GM20000 (cell line): ENCODE measurements at regions not wholly inside any gene's neighbourhood (a gene's known extent, or its start where the extent isn't known, plus 50 kb on each side); places are given as distances from the start of the nearest gene placed in this dataset.
"Not testable (repeated sequence)": the region's sequence is repeated elsewhere in the genome, so short reads cannot be mapped to it uniquely, and the experiment has no call there.

Experiments
- DNase-seq: peaks from one replicate; pipeline ENCODE4 v3.0.0; 2012; ENCODE audit warnings: low spot score
- TF ChIP-seq, protein P1 (sequence below): IDR thresholded peaks from 2 replicates; pipeline ENCODE4 v1.5.1; 2012; ENCODE audit warnings: mild to moderate bottlenecking, control low read depth; ENCODE audit errors: extremely low read depth, missing control alignments

DNA sequence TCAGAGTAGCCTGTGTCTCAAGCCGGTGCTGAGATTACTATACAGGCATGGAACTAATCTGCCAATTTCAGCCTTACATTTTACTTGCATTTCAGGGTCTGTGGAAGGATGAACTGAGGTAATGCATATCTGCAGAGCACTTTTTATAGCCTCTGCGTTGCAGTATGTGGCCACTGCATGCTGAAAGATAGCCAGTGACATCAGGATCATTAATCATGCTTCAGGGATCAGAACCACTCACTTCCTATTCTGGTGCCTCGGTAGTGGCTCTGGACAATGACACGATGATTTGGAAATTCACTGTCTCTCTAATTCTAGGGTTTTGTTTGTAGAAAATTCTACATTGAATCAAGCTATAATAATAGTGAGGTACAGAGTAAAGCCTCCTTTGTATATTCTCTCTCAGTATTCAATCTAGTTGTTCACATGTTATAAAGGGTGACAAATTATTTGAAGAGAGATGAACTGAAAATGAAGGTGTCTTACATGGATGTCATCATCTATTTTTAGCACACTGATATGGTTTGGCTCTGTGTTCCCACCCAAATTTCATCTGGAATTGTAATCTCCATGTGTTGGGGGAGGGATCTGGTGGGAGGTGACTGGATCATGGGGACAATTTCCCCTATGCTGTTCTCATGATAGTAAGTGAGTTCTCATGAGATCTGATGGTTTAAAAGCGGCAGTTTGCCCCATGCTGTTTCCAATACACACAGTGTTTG is 554.3 kb upstream of the MIS18BP1 start:
- no peak for DNase-seq
- TF ChIP-seq, protein P1, sequence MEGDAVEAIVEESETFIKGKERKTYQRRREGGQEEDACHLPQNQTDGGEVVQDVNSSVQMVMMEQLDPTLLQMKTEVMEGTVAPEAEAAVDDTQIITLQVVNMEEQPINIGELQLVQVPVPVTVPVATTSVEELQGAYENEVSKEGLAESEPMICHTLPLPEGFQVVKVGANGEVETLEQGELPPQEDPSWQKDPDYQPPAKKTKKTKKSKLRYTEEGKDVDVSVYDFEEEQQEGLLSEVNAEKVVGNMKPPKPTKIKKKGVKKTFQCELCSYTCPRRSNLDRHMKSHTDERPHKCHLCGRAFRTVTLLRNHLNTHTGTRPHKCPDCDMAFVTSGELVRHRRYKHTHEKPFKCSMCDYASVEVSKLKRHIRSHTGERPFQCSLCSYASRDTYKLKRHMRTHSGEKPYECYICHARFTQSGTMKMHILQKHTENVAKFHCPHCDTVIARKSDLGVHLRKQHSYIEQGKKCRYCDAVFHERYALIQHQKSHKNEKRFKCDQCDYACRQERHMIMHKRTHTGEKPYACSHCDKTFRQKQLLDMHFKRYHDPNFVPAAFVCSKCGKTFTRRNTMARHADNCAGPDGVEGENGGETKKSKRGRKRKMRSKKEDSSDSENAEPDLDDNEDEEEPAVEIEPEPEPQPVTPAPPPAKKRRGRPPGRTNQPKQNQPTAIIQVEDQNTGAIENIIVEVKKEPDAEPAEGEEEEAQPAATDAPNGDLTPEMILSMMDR, result no peak

- TF ChIP-seq, protein P1, result no peak
- no peak for DNase-seq
Measured at GRCh38 chr14:45799511-45799910, 546.5 kb upstream of the MIS18BP1 start.

- TF ChIP-seq, protein P1, result no peak
- no peak for DNase-seq
Measured at GRCh38 chr14:45798659-45799058, 545.7 kb upstream of the MIS18BP1 start.

DNA sequence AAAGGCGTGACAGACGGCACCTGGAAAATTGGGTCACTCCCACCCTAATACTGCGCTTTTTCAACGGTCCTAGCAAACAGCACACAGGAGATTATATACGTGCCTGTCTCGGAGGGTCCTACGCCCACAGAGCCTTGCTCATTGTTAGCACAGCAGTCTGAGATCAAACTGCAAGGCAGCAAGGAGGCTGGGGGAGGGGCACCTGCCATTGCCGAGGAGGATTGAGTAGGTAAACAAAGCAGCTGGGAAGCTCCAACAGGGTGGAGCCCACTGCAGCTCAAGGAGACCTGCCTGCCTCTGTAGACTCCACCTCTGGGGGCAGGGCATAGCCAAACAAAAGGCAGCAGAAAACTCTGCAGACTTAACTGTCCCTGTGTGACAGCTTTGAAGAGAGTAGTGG is 543.0 kb upstream of the MIS18BP1 start:
- not testable (repeated sequence) for DNase-seq

DNA sequence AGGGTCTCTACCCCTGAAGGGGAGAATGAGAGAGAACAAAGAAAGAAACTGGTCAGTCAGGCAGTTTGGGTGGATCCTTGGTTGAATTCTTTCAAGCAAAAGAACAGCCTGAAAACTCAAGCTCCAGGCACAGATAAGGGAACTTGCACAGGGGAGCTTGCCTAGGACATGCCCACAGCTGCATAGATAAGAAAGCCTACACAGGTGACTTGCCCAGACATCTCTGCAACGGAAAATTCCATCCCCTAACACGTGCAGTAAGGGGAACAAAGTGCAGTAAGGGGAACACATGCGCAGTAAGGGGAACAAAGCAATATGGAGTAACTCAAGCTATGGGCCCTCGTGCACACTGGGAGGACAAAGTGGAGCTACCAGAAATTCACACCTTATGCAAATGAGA is 540.1 kb upstream of the MIS18BP1 start:
- no peak for DNase-seq
- TF ChIP-seq, protein P1, result no peak

- TF ChIP-seq, protein P1, result no peak
- DNase-seq, result no peak
Measured at GRCh38 chr14:45790293-45790692, 537.3 kb upstream of the MIS18BP1 start.

- TF ChIP-seq, protein P1, result no peak
Measured at GRCh38 chr14:45787167-45787566, 534.2 kb upstream of the MIS18BP1 start.

DNA sequence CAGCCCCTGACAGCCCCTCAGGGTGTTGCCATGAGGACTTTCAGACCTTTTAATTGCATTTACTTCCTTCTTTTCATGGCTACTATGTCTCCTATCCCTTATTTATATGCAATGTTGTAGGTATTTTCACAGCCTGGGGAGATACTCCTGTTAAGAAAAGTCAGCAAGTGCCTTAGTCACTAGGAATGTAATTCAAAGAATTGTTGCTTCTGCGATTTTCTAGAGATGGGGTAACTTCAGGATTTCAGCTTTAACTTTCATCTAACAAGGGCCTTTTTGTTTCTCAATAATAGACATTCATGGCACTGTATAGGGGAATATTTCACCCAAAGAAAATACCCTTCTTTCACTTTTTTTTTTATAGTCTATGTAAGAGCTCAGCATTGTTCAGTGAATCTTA is 533.3 kb upstream of the MIS18BP1 start:
- TF ChIP-seq, protein P1, result no peak
- no peak for DNase-seq

More at GRCh38 chr14:45787167-45787566, 534.2 kb upstream of the MIS18BP1 start:
- no peak for DNase-seq
